Duodenal mucosa (tissue), 2 donors: ENCODE measurements at regions not wholly inside any gene's neighbourhood (a gene's known extent, or its start where the extent isn't known, plus 50 kb on each side); places are given as distances from the start of the nearest gene placed in this dataset.

ENCODE experiments used
- H3K27ac ChIP-seq: one replicate; pipeline ENCODE4 v1.7.0; 2013; ENCODE audit warnings: low read depth, low read length
- H3K27me3 ChIP-seq, 2 donors: one replicate each; pipeline ENCODE4 v1.7.0; 2013; ENCODE audit warnings: low read length in 2 of 2, control low read depth in 1 of 2; ENCODE audit not compliant: insufficient read depth in 2 of 2, control insufficient read depth in 1 of 2
- H3K36me3 ChIP-seq, 2 donors: one replicate each; pipeline ENCODE4 v1.7.0; 2013; ENCODE audit warnings: low read length in 2 of 2, control low read depth in 1 of 2; ENCODE audit not compliant: insufficient read depth in 2 of 2, control insufficient read depth in 1 of 2
- H3K4me1 ChIP-seq, 2 donors: one replicate each; pipeline ENCODE4 v1.7.0; 2013; ENCODE audit warnings: low read length in 2 of 2, control low read depth in 1 of 2; ENCODE audit not compliant: insufficient read depth in 2 of 2, control insufficient read depth in 1 of 2
- H3K4me3 ChIP-seq, 2 donors: one replicate each; pipeline ENCODE4 v1.7.0; 2013; ENCODE audit warnings: low read length in 2 of 2, low read depth in 1 of 2
- H3K9ac ChIP-seq, 2 donors: one replicate each; pipeline ENCODE4 v1.7.0; 2013; ENCODE audit warnings: low read length in 2 of 2, low read depth in 1 of 2
- H3K9me3 ChIP-seq, 2 donors: one replicate each; pipeline ENCODE4 v1.7.0; 2013; ENCODE audit warnings: low read length in 2 of 2, control low read depth in 1 of 2; ENCODE audit not compliant: control insufficient read depth in 1 of 2

DNA sequence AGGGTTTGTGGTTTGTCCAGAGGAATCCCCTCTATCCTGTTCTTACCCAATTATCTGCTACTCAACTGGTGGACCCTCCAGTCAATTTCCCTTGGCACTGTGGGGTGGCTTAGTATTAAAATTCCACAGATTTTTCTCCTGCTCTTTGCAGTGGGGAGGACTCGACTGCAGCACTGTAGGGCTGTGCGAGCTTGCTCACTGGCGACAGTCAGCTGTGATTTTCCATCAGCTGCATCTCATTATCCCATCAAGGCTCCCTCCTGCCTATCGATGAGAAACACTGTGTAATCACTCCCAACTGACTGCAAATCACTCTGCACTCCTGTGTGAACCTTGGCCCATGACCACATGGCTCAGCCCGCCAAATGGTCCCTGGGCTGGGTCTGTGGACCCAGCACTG is 90.5 kb upstream of the MAF start:
- no peak overlapping the region for H3K4me3 ChIP-seq
- H3K9ac ChIP-seq, result no peak overlapping the region

DNA sequence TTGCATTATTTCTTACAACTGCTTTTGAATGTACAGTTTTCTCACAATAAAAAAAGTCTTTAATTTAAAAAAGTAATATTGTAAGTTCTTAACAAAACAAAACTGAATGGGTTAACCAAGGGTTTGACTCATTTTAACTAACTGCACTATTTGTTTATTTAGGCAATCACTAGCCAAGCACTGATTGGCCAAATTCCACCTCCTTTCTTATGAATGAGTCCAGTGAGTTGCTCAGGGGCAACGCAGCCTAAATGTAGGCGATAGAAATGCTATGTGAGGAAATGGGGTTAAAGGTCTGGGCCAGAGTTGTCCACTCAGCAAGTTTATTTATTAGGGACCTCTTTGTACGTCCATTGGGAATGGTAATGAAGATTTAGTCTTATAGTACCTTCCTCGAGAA is 89.6 kb upstream of the MAF start:
- Histone ChIP-seq H3K9me3 (peaks cover 0 to 3% of the 10 kb centered on the region in 2 donors), H3K27me3 (no peaks in the 10 kb centered on the region), H3K36me3 (no peaks in the 10 kb centered on the region), H3K4me3 (no peak overlapping the region), H3K4me1 (no peaks in the 10 kb centered on the region), H3K9ac (no peak overlapping the region), H3K27ac (no peak overlapping the region)

More for the DNA sequence above, 90.5 kb upstream of the MAF start:
- peaks cover 0 to 3% of the 10 kb centered on the region in 2 donors for H3K9me3 ChIP-seq
- no peak overlapping the region for H3K27ac ChIP-seq
- no peaks in the 10 kb centered on the region for H3K4me1 ChIP-seq
- no peaks in the 10 kb centered on the region for H3K36me3 ChIP-seq
- no peaks in the 10 kb centered on the region for H3K27me3 ChIP-seq

DNA sequence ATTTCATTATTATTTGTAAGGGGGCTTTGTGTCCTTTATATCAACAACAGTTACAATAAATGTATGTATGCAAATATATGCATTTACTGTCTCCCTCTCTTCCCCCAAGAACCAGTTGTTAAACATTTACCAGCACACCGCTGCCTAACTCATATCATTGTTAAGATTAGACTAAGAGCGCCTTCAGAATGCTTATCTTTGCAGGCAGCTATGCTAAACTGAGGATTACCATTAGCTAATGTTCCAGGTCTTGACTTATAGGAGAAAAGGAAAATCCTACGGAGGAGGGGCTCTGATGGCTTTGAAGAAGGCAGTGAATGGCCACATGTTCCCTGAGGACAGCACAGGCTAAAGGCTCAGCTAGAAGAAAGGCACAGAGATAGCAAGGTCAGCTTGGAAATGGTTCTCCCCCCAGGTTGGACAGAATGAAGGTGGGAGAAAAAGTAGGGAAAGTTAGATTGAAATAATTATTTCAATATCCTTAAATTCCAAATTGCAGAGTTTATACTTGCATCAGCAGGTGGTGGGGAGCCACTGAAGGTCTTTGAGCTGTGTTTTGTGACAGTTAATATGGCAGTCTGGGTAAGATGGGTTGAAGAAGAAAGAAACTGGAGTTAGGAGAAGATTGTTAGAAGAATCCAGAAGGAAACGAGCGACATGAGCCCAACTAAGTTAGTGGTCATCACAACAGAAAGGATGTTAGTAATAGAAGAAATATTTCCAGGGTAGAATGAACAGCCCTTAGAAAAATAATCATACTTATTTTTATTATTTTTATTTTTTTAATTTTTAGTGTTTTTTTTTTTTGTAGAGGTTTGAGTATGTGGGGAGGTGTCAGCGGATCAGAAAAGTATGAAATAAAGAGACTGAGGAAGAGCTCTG is 87.0 kb upstream of the MAF start:
- no peak overlapping the region for H3K4me3 ChIP-seq
- H3K4me1 ChIP-seq, result no peaks in the 10 kb centered on the region
- no peaks in the 10 kb centered on the region for H3K36me3 ChIP-seq
- no peak overlapping the region for H3K9ac ChIP-seq
- H3K9me3 ChIP-seq, result no peaks in the 10 kb centered on the region
- no peak overlapping the region for H3K27ac ChIP-seq
- no peaks in the 10 kb centered on the region for H3K27me3 ChIP-seq

DNA sequence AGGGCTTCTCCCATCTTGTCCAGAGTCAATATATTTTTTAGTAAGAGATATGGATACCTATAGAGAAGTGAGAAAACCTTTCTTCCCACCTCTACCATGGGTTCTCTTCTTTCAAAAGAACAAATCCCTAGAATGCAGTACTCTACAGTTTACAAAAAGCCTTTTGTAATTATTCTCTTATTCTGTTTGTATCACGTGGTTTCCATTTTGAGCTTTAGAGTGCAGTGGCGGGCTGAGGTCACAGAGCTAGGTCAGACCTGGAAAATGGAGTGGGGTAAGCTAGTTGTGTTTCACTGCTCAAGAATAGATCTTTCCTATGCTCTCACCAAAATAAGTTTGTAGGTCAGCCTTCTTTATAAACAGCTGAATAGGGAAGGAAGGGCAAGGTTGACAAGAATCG is 85.3 kb upstream of the MAF start:
- H3K27me3 ChIP-seq, result no peaks in the 10 kb centered on the region
- H3K9ac ChIP-seq, result no peak overlapping the region
- no peaks in the 10 kb centered on the region for H3K4me1 ChIP-seq
- no peak overlapping the region for H3K4me3 ChIP-seq
- no peak overlapping the region for H3K27ac ChIP-seq
- no peaks in the 10 kb centered on the region for H3K36me3 ChIP-seq
- no peaks in the 10 kb centered on the region for H3K9me3 ChIP-seq

DNA sequence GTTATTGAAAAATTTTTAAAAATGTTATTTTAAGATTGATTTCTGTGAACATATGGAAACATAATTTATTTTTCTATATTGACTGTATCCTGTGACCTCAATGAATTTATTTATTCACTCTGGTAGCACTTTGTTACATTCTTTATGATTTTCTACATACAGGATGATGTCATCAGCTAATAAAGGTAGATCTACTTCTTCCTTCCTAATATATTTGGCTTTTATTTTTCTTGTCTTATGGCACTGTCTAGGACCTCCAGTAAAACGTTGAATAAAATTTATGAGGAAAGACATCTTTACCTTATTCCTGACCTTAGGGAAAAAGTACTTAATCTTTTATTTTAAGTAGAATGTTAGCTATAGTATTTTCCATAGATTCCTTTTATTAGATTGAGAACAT is 78.8 kb upstream of the MAF start:
- H3K4me3 ChIP-seq, result no peak overlapping the region
- no peaks in the 10 kb centered on the region for H3K4me1 ChIP-seq
- H3K27me3 ChIP-seq, result no peaks in the 10 kb centered on the region
- H3K9me3 ChIP-seq, result no peaks in the 10 kb centered on the region
- no peak overlapping the region for H3K9ac ChIP-seq
- no peak overlapping the region for H3K27ac ChIP-seq
- no peaks in the 10 kb centered on the region for H3K36me3 ChIP-seq

DNA sequence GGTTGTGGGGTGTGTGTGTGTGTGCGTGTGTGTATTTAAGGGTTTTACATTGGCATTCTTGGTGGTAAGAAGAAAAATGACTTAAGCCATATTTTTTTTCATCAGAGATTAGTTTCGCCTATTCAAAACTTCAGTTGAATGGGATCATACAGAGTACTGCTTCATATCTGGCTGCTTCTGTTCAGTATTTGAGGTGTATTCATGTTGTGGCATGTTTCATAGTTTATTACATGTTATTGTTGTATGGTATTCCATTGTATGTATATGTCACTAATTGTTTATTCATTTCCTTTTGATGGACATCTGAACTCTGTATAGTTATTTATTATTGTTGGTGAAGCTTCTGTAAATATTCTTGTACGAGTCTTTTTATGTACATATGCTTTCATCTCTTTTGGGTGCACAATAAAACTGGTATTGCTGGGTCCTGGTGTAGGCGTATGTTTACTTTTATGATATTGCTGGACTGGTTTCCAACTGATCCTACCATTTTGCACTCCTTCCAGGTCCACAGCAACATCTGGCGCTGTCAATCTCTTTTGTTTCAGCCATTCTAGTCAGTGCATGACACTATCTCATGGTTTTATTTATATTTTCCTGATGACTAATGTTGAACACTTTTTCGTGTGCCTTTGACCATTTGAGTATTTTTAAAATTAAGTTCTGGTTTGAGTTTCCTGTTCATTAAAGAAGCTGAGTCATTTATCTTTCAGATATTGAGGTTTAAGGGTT is 77.4 kb upstream of the MAF start:
- Histone ChIP-seq H3K27ac (no peak overlapping the region), H3K4me3 (no peak overlapping the region), H3K9me3 (no peaks in the 10 kb centered on the region), H3K27me3 (no peaks in the 10 kb centered on the region), H3K9ac (no peak overlapping the region), H3K4me1 (no peaks in the 10 kb centered on the region), H3K36me3 (no peaks in the 10 kb centered on the region)

DNA sequence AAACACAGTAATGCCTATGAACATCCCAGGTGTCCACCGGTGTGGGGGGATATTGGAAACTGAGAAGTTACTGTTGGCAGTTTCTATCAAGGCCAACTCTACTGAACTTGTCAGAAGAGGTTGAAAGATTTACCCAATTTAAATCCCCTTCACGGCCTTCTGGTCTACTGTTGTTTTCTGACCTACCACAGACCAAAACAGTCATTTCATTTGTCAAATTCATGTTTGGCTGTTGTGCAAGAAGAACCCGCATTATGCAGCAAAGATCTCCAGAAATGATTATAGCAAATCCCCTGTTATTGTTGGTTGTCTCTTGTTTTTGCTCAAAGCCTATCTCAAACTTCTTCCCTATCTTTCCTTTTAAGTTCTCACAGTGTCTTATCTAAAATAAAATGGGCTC is 73.1 kb upstream of the MAF start:
- Histone ChIP-seq H3K9ac (no peak overlapping the region), H3K27me3 (no peaks in the 10 kb centered on the region), H3K27ac (no peak overlapping the region)

DNA sequence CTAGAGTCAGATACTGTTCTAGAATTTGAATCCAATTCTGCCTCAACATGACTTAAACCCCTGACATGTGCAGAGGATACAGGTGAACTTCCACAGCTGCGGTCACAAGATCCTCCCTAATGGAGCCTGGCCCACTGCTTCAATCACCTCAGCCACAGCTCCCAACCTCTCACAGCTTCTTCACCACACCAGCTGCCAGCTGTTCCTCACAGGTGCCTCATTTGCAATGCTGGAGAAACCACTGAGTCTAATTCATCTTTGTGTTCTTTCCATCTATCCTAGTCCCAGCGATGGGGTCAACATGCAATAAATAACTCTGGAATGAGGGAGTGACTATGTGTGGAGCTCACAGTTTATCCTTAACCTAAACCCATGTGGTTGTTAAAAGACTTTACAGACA is 72.0 kb upstream of the MAF start:
- Histone ChIP-seq H3K27ac (no peak overlapping the region), H3K9me3 (no peaks in the 10 kb centered on the region), H3K4me3 (no peak overlapping the region), H3K9ac (no peak overlapping the region), H3K36me3 (no peaks in the 10 kb centered on the region), H3K4me1 (peaks cover 0 to 2% of the 10 kb centered on the region in 2 donors), H3K27me3 (no peaks in the 10 kb centered on the region)

More for the DNA sequence above, 73.1 kb upstream of the MAF start:
- H3K9me3 ChIP-seq, result no peaks in the 10 kb centered on the region
- no peaks in the 10 kb centered on the region for H3K36me3 ChIP-seq
- peaks cover 0 to 2% of the 10 kb centered on the region in 2 donors for H3K4me1 ChIP-seq
- no peak overlapping the region for H3K4me3 ChIP-seq

DNA sequence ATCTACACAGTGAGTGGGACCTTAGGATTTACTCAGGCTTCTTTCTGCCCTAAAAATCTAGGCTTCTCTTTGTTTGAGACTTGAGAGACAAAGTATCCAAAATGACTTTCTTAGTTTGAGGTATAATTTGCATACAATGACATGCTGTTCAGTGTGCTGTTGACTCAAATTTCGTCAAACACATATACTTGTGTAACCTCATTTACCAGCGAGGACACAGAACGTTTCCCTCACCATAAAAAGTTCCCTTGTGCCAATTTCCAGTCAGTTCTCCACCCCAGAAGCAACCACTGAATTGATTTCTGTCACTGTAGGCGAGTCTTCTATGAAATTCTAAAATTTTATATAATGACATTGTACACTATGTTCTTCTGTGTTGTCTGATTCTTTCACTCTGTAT is 68.0 kb upstream of the MAF start:
- Histone ChIP-seq H3K36me3 (no peaks in the 10 kb centered on the region), H3K27me3 (no peaks in the 10 kb centered on the region)

DNA sequence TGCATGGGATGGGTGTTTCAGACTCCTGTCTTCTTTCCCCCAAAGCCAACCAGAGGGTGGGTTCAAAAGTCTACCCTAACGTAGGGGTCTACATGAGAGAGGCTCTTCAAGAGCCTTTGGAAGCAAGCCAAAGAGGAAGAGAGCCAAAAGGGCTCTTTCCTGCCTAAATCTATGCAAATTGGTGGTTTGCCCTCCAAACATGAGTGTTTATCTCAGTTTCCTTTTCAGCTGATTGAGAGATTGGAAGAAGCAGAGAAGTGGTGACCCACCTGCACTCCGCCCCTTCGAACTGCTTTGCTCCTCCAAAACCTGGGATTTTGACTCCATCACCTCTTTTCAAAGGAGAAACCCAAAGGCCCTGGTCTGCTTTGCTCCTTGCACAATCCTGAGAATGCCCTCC is 65.4 kb upstream of the MAF start:
- H3K4me3 ChIP-seq, result no peak overlapping the region
- H3K27me3 ChIP-seq, result no peaks in the 10 kb centered on the region
- no peak overlapping the region for H3K9ac ChIP-seq
- H3K4me1 ChIP-seq, result no peaks in the 10 kb centered on the region
- H3K9me3 ChIP-seq, result no peaks in the 10 kb centered on the region
- no peaks in the 10 kb centered on the region for H3K36me3 ChIP-seq
- no peak overlapping the region for H3K27ac ChIP-seq

More for the DNA sequence above, 68.0 kb upstream of the MAF start:
- Histone ChIP-seq H3K27ac (no peak overlapping the region), H3K4me1 (peaks cover 0 to 2% of the 10 kb centered on the region in 2 donors), H3K9me3 (no peaks in the 10 kb centered on the region), H3K9ac (no peak overlapping the region), H3K4me3 (no peak overlapping the region)
